Heart left ventricle (tissue), 16 donors: ENCODE measurements at regions not wholly inside any gene's neighbourhood (a gene's known extent, or its start where the extent isn't known, plus 50 kb on each side); places are given as distances from the start of the nearest gene placed in this dataset.

Experiments
- ATAC-seq, 4 donors: fragments of 200-7000 bp; cut with Tn5 transposase; one replicate each; pipeline ENCODE4 v1.9.1; 2020 to 2022; ENCODE audit warnings: moderate library complexity in 4 of 4, mild to moderate bottlenecking in 3 of 4, moderate number of reproducible peaks in 1 of 4
- DNase-seq, 5 donors: peaks; one replicate each; pipeline ENCODE4 v3.0.0-alpha.2; 2020
- H3K27ac ChIP-seq, 12 donors: fragments of 200-600 bp; sonication (generic) in 4 of 12; one replicate each; pipeline versions ENCODE4 v1.5.0 to v1.8.0; 2016 to 2022; ENCODE audit warnings: mild to moderate bottlenecking in 2 of 12
- H3K27me3 ChIP-seq, 9 donors: fragments of 200-600 bp; sonication (generic) in 2 of 9; one replicate each; pipeline versions ENCODE4 v1.5.1 to v1.8.0; 2016 to 2022; ENCODE audit warnings: mild to moderate bottlenecking in 3 of 9
- H3K36me3 ChIP-seq, 9 donors: fragments of 200-600 bp; sonication (generic) in 2 of 9; one replicate each; pipeline versions ENCODE4 v1.5.0 to v1.8.0; 2018 to 2022; ENCODE audit warnings: mild to moderate bottlenecking in 2 of 9
- H3K4me1 ChIP-seq, 12 donors: fragments of 200-600 bp; sonication (generic) in 4 of 12; one replicate each; pipeline versions ENCODE4 v1.5.0 to v1.8.0; 2016 to 2022; ENCODE audit warnings: mild to moderate bottlenecking in 3 of 12
- H3K4me3 ChIP-seq, 12 donors: fragments of 200-600 bp; sonication (generic) in 4 of 12; one replicate each; pipeline versions ENCODE4 v1.5.0 to v1.8.0; 2017 to 2022; ENCODE audit warnings: mild to moderate bottlenecking in 9 of 12, moderate library complexity in 4 of 12
- H3K9me3 ChIP-seq, 12 donors: fragments of 200-600 bp; sonication (generic) in 4 of 12; one replicate each; pipeline versions ENCODE4 v1.5.0 to v1.8.0; 2016 to 2022; ENCODE audit warnings: mild to moderate bottlenecking in 1 of 12
- POLR2A ChIP-seq, 2 donors: fragments of 450-650 bp; IDR thresholded peaks; one replicate each; pipeline ENCODE4 v1.6.1; 2017; ENCODE audit warnings: antibody characterized with exemption in 2 of 2, mild to moderate bottlenecking in 2 of 2, moderate library complexity in 2 of 2
- WGBS, 4 donors: extraction: QIAGEN DNeasy Blood & Tissue Kit in 2 of 4; methylation state at CpG; one replicate each; pipeline versions ENCODE4 v1.1.5 to v1.1.7; 2013 to 2018; 5-methylcytosine and 5-hydroxymethylcytosine counted together
- intact Hi-C, 10 donors: fragments of 100-400 bp; cut with DNase I; formaldehyde crosslinking; loops; one replicate each; pipeline versions ENCODE4 v1.11.1 to v1.14.2; 2022
- TF ChIP-seq, protein P1 (sequence below), 12 donors: fragments of 200-600 bp; sonication (generic) in 4 of 12; IDR thresholded peaks; one replicate each; pipeline versions ENCODE4 v1.5.0 to v1.8.0; 2018 to 2022; ENCODE audit warnings: antibody characterized with exemption in 12 of 12, mild to moderate bottlenecking in 5 of 12
- donor health status: ischemic (EF 13 %, LVEDD 7.1; RV severe dilation, severe dysfunction).
- donor health status: healthy with polysubstance abuse.
- donor health status: DM: no; HTN: yes; CAD: no.
- donor health status: DM: no; HTN: no; CAD: no.
- donor health status: ischemic (EF 25% LVEDD 6.9; RV normal size, moderate dysfunction).
- donor health status: ischemic (EF 25% LVEDD 5.7; RV mildly dilated, moderate dysfunction).
- donor health status: healthy.
- donor health status: DM: yes; HTN: yes; CAD: no.
- donor health status: ischemic (EF 35%, LVEDD 5.7; RV mildly dilated, moderate dysfunction).
- donor health status: nonischemic (EF 11% LVEDD 7.7; RV severe dilation, severe dysfunction).
- donor health status: DM: yes; HTN: yes; CAD: no.
- donor health status: PGD.
- donor health status: ischemic (EF 29% LVEDD 5.4; RV normal size, mild dysfunction).
- donor health status: nonischemic (EF 23%, LVEDD 6.1; RV moderate dilation, normal function).

DNA sequence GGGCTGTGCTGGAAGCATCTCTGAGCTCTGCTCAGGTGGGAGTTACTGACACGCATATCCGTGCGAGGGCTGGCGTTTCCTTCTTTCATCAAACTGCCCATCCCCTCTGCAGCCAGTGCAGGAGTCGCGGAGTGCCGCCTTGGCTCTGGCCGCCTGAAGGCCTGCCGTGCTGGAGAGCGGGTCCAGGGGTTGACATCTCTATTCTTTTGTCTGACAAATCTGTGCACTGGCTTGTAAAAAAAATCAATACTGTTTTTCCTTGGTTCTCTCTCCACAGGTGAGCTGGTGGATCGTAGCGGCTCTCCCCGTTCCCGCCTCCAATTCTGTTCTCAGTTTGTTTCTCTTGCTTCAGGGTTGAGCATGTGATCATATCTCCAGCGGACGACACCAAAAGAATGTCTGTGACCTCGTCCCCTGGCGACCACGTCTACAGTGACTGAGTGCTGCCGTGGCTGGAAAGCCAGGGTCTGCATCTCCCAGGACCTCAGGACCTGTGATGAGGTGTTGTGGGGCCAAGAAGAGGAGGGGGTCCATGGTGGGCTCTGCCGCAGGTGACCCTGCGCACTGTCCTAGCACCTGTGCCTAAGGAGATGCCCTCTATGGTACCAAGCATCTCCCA, 214.3 kb upstream of the IRX4 start:
- WGBS, 4 donors: 78 to 82% (median 81%) methylated on average over 20 to 22 of the region's 22 CpGs

GRCh38 chr5:2095011-2095410, 212.3 kb upstream of the IRX4 start:
- DNase-seq (no peak), ATAC-seq (no peak)
- no peaks in the 10 kb centered on the region for H3K36me3 ChIP-seq
- H3K9me3 ChIP-seq: no peaks in the 10 kb centered on the region
- H3K27ac ChIP-seq: no peak overlapping the region
- TF ChIP-seq POLR2A (IDR thresholded peaks at IDR 0.05): no peak
- TF ChIP-seq, protein P1, sequence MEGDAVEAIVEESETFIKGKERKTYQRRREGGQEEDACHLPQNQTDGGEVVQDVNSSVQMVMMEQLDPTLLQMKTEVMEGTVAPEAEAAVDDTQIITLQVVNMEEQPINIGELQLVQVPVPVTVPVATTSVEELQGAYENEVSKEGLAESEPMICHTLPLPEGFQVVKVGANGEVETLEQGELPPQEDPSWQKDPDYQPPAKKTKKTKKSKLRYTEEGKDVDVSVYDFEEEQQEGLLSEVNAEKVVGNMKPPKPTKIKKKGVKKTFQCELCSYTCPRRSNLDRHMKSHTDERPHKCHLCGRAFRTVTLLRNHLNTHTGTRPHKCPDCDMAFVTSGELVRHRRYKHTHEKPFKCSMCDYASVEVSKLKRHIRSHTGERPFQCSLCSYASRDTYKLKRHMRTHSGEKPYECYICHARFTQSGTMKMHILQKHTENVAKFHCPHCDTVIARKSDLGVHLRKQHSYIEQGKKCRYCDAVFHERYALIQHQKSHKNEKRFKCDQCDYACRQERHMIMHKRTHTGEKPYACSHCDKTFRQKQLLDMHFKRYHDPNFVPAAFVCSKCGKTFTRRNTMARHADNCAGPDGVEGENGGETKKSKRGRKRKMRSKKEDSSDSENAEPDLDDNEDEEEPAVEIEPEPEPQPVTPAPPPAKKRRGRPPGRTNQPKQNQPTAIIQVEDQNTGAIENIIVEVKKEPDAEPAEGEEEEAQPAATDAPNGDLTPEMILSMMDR (IDR thresholded peaks at IDR 0.05): no peak
- WGBS, 4 donors: 90 to 95% (median 93%) methylated on average over 11 to 12 of the region's 12 CpGs
- H3K4me1 ChIP-seq: no peaks in the 10 kb centered on the region
- intact Hi-C loops: no loop called here
- no peaks in the 10 kb centered on the region for H3K27me3 ChIP-seq
- H3K4me3 ChIP-seq: no peak overlapping the region

More for the DNA sequence above, 214.3 kb upstream of the IRX4 start:
- DNase-seq (no peak), ATAC-seq (no peak)
- intact Hi-C loops: no loop called here
- no peaks in the 10 kb centered on the region for H3K4me1 ChIP-seq
- no peak overlapping the region for H3K27ac ChIP-seq
- H3K36me3 ChIP-seq: no peaks in the 10 kb centered on the region
- no peaks in the 10 kb centered on the region for H3K9me3 ChIP-seq
- no peak for TF ChIP-seq POLR2A (IDR thresholded peaks at IDR 0.05)
- TF ChIP-seq, protein P1 (IDR thresholded peaks at IDR 0.05): no peak
- no peak overlapping the region for H3K4me3 ChIP-seq
- H3K27me3 ChIP-seq: no peaks in the 10 kb centered on the region

GRCh38 chr5:2094616-2094995, 211.9 kb upstream of the IRX4 start:
- intact Hi-C loops: no loop called here
- ATAC-seq (peak; percentile 41 to 56 (median 46)), DNase-seq (no peak)
- Histone ChIP-seq H3K4me1 (no peaks in the 10 kb centered on the region), H3K9me3 (no peaks in the 10 kb centered on the region), H3K27ac (peak overlapping the region in 3 of 12 donors; percentile 13 to 29 (median 25)), H3K27me3 (no peaks in the 10 kb centered on the region), H3K4me3 (no peak overlapping the region), H3K36me3 (no peaks in the 10 kb centered on the region)
- no peak for TF ChIP-seq POLR2A (IDR thresholded peaks at IDR 0.05)
- TF ChIP-seq, protein P1 (IDR thresholded peaks at IDR 0.05): no peak
- 64 to 85% (median 79%) methylated on average over 7 to 15 of the region's 15 CpGs for WGBS, 4 donors

- no peaks in the 10 kb centered on the region for H3K9me3 ChIP-seq
- H3K4me3 ChIP-seq: no peak overlapping the region
- no peaks in the 10 kb centered on the region for H3K36me3 ChIP-seq
- intact Hi-C loops: no loop called here
- ATAC-seq: peak in 3 of 4 donors; percentile 58 to 79 (median 68)
- no peaks in the 10 kb centered on the region for H3K27me3 ChIP-seq
- H3K4me1 ChIP-seq: no peaks in the 10 kb centered on the region
- 84 to 92% (median 88%) methylated on average over 24 of the region's 24 CpGs for WGBS, 4 donors
- H3K27ac ChIP-seq: peak overlapping the region in 4 of 12 donors; percentile 13 to 61 (median 27)
- peak in 1 of 5 donors; percentile 15 for DNase-seq
- no peak for TF ChIP-seq POLR2A (IDR thresholded peaks at IDR 0.05)
- TF ChIP-seq, protein P1 (IDR thresholded peaks at IDR 0.05): no peak
These were observed 211.3 kb upstream of the IRX4 start for GRCh38 chr5:2093859-2094615.
